OCI-LY7 (cell line): ENCODE measurements at regions not wholly inside any gene's neighbourhood (a gene's known extent, or its start where the extent isn't known, plus 50 kb on each side); places are given as distances from the start of the nearest gene placed in this dataset.

ENCODE experiments used
- CTCF ChIP-seq: fragments of 200-600 bp; sonication (generic); conservative IDR thresholded peaks from 2 replicates; pipeline ENCODE4 v1.5.1; 2014; ENCODE audit warnings: mild to moderate bottlenecking, antibody characterized with exemption, low read length, moderate library complexity, mixed read lengths
- EZH2phosphoT487 ChIP-seq: fragments of 200-600 bp; sonication (generic); IDR thresholded peaks from 2 replicates; pipeline ENCODE4 v1.6.1; 2018; ENCODE audit warnings: low read depth, borderline replicate concordance, mild to moderate bottlenecking, mixed run types, antibody characterized with exemption, low read length, moderate library complexity, mixed read lengths

GRCh38 chr9:28050941-28051340, 477.7 kb upstream of the C9orf72 start:
- TF ChIP-seq CTCF: no peak
- TF ChIP-seq EZH2phosphoT487: no peak
